Endothelial cell of umbilical vein (primary cell): ENCODE measurements at regions not wholly inside any gene's neighbourhood (a gene's known extent, or its start where the extent isn't known, plus 50 kb on each side); places are given as distances from the start of the nearest gene placed in this dataset.

ENCODE experiments used
- EZH2 ChIP-seq: IDR thresholded peaks from 2 replicates; pipeline ENCODE4 v1.6.1; 2012; ENCODE audit warnings: borderline replicate concordance, low read depth, mild to moderate bottlenecking, moderate library complexity, low read length, inconsistent platforms; ENCODE audit not compliant: severe bottlenecking
- MYC ChIP-seq: IDR thresholded peaks from one replicate; pipeline ENCODE4 v1.6.1; 2011; ENCODE audit warnings: mild to moderate bottlenecking, low read depth, low read length
- POLR2A ChIP-seq: IDR thresholded peaks from 2 replicates; pipeline ENCODE4 v1.6.1; 2012; ENCODE audit warnings: low read depth, mild to moderate bottlenecking, control low read depth, low read length
- TF ChIP-seq, protein P1 (sequence below), 2 donors: IDR thresholded peaks; 1 replicate in 1 of 2; 2 replicates in 1 of 2; pipeline ENCODE4 v1.5.1; 2011; ENCODE audit warnings: low read length in 2 of 2, mild to moderate bottlenecking in 2 of 2, moderate library complexity in 2 of 2, control low read depth in 1 of 2, inconsistent platforms in 1 of 2, low read depth in 1 of 2; ENCODE audit not compliant: insufficient read depth in 1 of 2; ENCODE audit errors: extremely low read depth in 1 of 2

DNA sequence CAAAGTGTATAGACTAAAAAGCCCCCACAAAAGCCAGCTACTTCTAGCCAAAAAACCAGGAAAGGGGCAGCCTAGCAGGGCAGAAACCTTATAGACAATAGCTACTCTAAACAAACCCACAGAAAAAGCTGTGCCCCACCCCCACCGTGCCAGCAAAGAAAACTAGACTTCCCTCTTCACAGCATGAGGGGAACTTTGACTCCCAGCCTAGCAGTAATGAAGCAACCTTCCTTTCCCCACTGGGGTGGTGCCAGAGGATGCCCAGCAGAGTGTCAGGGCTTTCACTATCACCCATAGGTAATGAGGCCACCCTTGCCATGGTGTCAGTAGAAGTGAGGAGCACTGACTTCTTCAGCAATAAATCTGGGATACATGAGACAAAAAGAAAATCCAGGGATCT, 99.0 kb upstream of the LGSN start:
- TF ChIP-seq, protein P1, sequence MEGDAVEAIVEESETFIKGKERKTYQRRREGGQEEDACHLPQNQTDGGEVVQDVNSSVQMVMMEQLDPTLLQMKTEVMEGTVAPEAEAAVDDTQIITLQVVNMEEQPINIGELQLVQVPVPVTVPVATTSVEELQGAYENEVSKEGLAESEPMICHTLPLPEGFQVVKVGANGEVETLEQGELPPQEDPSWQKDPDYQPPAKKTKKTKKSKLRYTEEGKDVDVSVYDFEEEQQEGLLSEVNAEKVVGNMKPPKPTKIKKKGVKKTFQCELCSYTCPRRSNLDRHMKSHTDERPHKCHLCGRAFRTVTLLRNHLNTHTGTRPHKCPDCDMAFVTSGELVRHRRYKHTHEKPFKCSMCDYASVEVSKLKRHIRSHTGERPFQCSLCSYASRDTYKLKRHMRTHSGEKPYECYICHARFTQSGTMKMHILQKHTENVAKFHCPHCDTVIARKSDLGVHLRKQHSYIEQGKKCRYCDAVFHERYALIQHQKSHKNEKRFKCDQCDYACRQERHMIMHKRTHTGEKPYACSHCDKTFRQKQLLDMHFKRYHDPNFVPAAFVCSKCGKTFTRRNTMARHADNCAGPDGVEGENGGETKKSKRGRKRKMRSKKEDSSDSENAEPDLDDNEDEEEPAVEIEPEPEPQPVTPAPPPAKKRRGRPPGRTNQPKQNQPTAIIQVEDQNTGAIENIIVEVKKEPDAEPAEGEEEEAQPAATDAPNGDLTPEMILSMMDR (IDR thresholded peaks at IDR 0.05; ENCODE audit: extremely low read depth in 1 of 2, insufficient read depth in 1 of 2, low read depth in 1 of 2, low read length in 2 of 2), result no peak
- TF ChIP-seq MYC, result no peak
- TF ChIP-seq EZH2, result no peak
- no peak for TF ChIP-seq POLR2A
